HL-60/S4 (cell line): ENCODE measurements at regions not wholly inside any gene's neighbourhood (a gene's known extent, or its start where the extent isn't known, plus 50 kb on each side); places are given as distances from the start of the nearest gene placed in this dataset.

Experiments
- in situ Hi-C: fragments of 300-500 bp; cut with MboI; formaldehyde crosslinking; loops from 2 replicates; pipeline ENCODE4 v1.14.3; 2022; ENCODE audit warnings: low sequenced_read_pairs

DNA sequence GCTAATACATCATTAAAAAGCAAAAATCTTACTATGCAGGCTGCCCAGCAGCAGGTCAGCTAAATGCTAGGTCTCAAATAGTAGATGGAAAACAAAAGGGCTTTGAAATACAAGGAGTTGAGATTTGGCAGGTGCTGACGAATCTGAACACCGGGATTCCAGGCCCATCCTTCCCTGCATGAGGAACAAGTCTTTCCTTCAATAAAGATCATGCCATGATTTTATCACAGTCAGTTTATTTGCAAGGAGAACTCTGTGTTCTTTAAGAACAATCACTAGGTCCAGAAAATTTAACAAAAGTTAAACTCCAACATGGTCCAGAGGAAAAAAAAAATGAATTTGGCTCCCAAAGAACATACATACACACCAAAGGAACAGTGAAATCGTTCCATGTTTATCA is 551.4 kb downstream of the SLITRK6 start:
- in situ Hi-C loops, result no loop called here

DNA sequence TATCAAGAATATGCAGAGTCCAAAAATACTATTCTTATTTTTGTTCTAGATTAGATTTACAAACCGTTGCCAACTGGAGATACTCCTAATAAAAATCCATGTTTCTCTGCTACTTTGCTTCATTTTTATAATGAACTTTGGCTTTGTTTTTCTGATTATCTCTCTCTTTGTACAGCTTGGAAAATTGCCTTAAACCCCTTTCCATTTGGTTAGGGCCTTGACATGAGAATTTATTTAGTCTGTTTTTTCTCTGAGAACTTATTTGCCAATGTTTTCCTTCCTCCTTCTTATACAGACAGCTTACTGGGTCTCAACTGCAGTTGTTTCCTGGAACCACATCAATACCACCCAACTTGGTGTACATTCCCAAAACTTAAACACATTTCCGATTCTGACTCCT is 555.4 kb downstream of the SLITRK6 start:
- in situ Hi-C loops, result no loop called here

DNA sequence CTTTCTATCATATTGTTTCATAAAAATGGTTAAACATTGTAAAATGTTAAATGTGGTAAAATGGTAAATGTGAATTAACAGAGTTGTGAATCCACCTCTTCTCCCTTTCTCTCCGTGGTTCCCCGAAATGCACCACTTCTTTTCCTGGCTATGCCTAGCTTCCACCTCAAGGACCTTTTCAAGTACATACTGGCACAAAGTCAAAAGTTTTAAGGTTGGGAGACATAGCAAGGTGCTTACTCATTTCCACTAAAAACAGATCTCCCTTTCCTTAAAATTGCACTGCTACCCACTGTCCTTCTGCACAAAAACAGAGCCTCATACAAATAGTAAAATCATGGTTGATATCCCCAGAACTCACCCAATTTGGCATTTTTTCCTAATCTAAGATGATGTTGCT is 558.2 kb downstream of the SLITRK6 start:
- in situ Hi-C loops, result no loop called here

DNA sequence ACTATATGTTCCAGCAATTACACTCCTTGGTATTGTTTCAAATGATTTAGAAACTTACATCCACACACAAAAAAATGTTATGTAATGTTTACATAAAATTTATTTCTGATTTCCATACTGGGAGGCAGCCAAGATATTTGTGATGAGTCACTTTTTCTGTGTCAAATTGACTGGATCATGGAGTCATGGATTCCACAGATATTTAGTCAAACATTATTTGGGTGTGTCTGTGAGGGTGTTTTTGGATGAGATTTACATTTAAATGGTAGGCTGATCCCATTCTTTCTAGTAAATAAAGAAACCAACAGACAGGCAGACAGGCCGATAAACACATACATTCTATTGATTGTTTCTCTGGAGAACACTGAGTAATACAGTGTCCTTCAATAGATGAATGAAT is 562.8 kb downstream of the SLITRK6 start:
- in situ Hi-C loops, result no loop called here

DNA sequence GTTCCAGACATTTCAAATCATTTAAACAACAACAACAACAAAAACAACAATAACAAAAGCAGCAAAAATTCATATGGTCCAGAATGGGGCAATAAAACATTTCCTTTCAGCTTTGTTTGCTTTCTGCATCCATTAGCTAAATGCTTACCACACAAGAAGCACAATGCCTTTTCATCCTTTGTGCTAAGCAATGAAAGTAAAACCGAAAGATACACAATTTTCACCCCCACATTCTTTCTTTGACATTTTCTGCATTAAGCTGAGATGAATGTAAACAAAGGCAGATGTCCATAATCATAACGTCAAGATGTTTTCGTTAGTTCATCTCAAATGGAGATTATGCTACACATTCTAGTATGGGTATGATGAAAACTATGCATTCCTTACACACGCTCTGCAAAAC is 568.5 kb downstream of the SLITRK6 start:
- in situ Hi-C loops, result no loop called here

DNA sequence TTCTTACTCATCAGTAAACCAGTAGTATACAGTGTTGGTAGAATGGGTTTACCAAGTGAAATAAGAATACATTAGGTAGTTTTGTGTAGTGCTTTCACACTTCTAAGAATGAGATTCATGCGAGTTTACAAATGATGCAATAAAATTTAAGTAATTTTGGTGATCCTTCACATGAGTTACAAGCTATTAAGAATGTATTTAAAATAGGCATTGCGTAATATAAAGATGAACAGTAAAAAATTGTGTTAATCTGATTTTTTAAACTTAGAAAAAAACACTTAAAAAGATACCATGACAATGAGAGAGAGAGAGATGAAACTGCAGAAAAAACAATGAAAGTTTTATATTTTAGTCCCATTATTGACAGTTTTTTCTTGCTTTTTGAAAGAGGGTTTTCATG is 570.5 kb downstream of the SLITRK6 start:
- in situ Hi-C loops, result no loop called here

DNA sequence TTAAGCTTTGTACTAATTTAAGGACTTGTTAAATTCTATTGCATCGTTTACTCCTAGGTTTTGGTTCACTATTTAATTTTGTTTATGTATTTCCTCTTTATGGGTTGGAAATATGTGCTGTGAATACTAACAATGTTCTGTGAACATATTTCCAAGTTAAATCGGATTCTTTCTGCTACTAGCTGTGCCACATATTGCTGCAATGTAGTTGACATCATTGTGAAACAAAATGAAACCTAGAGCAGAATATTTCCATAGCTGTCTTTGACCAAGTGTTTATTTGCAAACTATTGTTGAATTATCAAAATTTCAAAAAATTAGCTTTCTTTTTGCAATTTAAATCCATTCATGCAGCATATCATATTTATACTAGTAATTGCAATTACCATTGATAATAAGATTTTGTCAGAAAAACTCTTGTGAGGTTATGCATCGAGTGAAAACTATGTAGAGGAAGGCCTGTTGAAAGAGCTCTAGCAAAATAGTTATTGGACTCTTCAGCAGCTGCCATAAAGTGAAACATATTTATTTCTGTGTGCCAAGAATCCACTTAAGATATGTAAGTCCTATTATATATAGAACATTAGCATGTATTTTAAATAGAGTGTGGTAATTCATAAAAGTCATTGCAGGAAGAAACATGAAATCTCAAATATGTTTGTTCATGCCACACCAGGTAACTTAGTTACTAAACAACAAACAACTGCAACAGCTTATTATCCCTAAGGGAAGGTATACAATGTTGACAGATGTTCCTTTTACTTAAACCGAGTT is 575.1 kb downstream of the SLITRK6 start:
- in situ Hi-C loops, result no loop called here

DNA sequence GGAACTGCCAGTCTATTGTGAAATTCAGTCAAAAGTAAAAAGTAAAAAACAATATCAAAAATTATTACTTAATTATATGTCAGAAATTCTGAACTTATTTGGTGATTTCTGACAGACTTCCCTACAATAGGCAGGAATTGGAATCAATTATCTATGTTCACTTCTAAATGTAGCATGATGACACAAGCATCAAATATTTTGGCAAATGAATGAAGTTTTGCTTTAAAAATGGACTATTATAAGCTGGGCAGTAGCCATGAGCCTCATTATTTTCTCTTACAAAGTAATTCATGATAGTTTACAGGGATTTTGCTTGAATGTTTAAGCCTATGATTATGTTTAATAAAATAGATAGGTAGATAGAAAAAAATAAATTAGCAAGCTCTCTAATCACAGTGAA is 582.6 kb downstream of the SLITRK6 start:
- in situ Hi-C loops, result no loop called here

DNA sequence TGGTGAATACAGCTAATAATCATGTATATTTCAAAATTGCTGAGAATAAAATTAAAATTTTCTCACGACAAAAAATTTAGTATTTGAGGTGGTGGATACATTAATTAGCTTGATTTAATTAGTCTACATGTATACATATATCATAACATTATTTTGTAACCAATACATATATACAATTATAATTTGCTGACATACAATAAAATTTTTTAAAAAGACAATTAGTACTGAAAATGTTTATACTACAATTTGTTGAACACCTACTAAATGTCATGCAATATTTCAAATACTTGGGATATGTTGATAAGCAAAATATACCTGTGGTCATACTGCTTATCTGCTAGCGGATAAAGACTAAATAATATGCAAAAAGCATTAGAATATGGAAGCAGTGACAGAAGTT is 586.5 kb downstream of the SLITRK6 start:
- in situ Hi-C loops, result no loop called here

DNA sequence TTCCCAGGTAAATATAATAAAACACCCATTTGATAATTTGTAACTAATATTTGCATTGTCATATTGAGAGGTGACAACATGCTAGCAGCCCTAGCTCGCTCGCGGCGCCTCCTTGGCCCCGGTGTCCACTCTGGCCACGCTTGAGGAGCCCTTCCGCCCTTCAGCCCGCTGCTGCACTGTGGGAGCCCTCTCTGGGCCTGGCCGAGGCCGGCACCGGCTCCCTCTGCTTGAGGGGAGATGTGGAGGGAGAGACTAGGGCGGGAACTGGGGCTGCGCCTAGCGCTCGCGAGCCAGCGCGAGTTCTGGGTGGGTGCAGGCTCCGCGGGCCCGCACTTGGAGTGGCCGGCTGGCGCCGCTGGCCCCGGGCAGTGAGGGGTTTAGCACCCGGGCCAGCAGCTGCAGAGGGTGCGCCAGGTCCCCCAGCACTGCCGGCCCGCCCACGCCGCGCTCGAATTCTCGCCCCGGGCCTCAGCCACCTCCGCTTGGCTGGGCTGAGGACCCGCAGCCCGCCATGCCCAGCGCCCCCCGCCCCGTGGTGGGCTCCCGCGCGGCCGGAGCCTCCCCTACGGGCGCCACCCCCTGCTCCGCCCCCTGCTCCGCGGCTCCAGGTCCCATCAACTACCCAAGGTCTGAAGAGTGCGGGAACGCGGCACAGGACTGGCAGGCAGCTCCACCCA is 594.4 kb downstream of the SLITRK6 start:
- in situ Hi-C loops, result no loop called here

DNA sequence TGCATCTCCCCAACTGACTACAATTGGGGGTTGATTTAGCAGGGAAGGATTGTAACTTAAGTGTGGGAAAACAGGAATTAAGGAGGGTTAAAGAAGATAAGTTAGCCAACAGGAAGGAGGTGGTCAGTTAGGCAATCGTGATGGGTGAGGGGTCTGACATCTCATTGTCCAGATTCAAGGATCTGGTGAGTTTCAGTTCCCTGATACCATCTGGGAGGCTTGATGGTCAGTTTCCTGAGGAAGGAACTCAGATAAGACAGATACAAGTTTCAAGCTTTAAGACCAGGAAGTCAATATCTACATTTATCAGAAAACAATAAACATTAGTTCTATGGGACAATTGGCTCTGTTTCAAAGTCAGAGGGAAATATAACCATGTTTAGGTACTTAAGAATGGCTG is 601.8 kb downstream of the SLITRK6 start:
- in situ Hi-C loops, result no loop called here

DNA sequence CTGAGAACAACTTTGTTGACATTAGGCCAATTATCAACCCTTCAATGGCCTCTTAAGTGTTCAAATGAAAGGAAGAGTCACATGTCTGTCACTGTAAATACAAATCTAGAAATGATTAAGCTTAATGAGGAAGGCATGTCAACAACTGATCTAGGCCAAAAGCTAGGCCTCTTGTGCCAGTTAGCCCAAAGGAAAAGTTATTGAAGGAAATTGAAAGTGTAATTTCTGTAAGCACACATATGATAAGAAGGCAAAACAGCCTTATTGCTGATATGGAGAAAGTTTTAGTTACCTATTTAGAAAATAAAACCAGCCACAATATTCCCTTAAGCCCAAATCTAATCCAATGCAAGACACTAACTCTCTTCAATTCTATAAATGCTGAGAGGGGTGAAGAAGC is 604.7 kb downstream of the SLITRK6 start:
- in situ Hi-C loops, result no loop called here

DNA sequence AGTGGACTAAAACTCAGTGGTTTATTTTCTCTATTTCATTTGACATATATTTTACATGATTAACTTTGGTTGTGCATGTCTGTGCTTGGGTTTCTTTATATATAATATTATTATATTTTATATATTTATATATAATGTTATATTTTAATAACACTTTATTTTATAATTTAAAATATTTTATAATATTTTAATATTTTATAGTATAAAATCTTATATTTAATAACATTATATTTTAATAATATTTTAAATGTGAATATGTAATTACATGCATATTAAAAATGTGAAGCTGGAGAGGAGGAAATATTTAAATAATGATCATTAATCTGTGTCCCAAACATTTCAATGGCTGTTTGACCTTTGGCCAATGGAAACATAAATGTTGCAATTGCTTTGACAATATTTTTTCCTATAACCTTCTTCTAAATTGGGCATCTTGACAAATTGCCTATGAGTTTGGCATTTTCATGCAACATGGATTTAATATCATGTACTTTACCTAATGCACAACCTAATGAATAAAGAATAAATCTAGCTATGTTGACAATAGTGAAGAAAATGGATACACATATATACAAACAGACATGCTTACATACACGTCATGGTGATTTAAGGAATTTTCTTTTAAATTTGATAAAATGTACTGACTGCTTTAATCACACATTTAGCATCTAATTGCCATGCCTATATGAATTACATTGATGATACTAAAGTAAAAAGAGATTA is 607.1 kb downstream of the SLITRK6 start:
- in situ Hi-C loops, result no loop called here

DNA sequence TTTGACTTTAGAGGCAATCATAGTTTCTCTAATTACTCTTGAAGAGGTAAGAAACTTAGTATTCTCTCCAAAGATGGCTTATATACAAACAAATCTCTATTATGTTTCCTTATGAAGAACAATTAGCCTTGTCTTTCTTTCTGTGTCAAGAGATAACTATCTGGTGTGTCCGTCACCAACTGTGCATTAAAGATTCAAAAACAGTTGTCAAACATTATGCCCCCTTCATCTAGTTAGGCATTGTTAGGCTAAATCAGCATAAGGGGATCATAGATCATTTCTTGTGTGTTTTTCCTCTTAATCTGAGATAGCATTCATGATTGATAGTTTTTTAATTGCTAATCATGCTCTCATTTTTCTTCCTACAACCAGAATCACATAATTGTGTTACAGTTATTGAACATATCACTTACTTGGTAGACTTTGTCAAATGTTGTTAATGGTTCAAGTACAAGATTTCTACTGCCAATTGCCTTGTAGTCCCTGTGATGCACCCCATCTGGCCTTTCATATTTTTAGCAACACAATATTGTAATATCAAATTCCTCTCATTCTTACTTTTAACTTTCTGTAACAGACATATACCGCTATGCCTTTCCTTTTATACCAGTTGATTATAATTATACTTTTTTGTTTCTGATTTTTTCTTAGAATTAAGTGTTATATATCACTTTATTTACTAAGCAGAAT is 612.7 kb downstream of the SLITRK6 start:
- in situ Hi-C loops, result no loop called here

DNA sequence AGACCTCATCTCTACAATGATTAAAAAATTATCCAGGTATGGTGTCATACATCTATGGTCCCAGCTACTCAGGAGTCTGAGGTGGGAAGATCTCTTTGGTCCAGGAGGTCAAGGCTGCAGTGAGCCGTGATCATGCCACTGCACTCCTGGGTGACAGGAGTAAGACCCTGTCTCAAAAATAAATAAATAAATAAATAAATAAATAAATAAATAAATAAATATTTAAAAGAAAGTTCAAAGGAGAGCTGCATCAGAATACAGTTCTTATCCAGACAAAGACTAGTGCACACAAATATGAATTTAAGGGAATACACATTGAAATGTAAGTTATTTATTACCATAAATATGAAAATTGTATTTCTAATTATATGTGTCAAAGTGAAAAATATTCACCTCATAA is 624.9 kb downstream of the SLITRK6 start:
- in situ Hi-C loops, result no loop called here

DNA sequence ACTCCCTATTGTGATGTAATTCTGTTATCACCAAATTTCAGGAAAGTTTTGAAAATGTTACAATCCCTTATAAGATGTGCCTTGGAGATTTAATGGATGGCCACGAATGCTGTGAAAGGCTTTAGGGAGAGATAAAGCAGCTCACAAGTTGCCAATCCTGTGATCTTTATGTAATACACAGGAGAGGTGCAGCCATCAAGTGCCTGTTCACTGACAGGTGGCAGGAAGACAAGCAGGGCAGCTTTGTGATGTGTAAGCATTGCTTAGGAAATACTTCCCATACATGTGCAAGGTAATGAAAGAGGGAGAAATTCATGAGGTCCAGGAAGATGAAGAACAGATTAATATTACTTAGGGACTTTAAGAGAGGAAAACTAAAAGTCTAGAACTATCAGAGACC is 628.8 kb downstream of the SLITRK6 start:
- in situ Hi-C loops, result no loop called here

DNA sequence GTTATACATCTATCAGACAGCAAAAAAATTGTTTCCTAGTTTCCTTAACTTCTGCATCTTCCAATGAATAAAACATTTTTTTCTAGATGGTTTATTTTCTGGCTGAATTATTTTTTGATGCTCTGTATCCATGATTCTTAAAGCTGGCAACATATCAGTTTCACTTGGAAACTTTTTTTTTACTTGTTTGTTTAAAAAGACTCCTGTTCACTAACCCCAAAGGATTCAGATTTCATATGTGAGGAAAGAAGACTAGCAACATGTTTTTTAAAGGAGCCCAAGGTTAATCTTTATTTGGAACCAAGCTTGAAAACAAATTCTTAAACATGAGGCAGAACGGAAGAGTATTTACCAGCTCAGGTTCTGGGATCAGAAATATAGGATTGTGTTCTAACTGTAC is 632.3 kb downstream of the SLITRK6 start:
- in situ Hi-C loops, result no loop called here

DNA sequence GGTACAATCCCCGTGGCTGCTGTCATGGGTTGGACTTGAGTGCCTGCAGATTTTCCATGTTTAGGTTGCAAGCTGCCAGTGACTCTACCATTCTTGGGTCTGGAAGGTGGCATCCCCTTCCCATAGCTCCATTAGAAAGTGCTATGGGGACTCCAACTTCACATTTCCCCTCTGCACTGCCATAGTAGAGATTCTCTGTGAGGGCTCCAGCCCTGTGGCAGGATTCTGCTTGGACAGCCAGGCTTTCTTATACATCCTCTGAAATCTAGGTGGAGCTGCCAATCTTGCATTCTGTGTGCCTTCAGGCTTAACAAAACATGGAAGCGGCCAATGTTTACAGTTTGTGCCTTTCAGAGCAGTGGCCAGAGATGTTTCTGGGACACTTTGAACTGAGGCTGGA is 636.2 kb downstream of the SLITRK6 start:
- in situ Hi-C loops, result no loop called here

DNA sequence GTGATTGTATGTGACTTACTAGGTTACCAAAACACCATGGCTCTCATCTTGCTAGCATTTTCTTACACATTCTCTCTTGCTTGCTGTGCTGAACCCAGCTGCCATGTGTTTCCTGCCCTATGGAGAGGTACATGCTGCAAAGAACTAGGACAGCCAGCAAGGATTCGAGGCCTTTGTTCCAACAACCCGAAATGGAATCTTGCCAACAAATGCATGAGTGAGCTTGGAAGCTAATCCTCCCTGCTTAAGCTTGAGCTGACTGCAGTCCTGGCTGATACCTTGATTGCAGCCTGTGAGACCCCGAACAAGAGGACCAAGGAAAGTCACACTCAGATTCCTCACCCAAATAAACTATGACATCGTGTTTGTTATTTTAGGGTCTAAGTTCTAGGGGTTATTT is 651.2 kb downstream of the SLITRK6 start:
- in situ Hi-C loops, result no loop called here

DNA sequence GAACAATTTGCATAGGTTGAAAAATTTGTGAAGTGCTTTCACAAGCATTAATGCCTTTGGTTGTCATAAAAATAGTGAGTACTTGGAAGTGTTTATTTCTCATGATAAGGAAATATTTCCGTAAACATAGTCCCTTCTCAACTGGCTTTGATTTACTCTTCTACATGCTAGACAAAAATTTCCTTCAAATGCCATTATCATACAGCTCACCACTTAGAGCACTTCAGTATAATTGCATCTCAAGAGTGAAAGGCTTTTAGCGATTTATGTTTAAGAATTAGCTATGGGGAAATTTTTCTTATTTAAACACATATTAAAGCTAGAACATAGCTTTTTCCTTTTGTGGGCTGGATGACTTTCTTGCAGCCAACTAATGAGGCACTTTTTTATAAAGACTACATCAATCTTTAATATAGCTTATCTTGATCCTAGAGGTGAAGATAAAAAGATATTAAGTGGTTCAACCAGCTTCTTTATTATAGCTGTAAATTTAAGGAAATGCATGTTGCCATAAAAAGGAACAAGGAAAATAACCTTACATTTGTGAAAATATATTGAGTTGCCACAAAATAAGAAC is 656.8 kb downstream of the SLITRK6 start:
- in situ Hi-C loops, result no loop called here

DNA sequence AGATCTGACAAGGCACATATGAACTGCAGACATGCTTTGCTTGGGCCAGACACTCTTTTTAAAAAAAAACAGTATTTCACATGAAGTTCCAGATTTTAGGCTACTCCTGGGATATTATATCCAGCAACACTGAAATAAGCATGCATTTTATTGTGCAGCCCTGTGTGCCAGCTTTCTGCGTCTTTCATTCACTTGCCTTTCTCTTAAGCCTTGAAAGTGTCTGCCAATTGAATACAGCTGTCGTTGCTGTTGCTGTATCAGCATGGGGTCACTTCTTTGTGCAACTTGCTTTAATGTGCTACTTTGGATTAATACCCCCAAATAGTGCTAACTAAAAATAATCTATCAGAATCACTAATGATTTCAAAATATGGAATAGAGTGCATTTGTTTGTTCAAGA is 657.8 kb downstream of the SLITRK6 start:
- in situ Hi-C loops, result no loop called here
